Fibroblast of mammary gland (primary cell): ENCODE measurements at regions not wholly inside any gene's neighbourhood (a gene's known extent, or its start where the extent isn't known, plus 50 kb on each side); places are given as distances from the start of the nearest gene placed in this dataset.
"Not testable (repeated sequence)": the region's sequence is repeated elsewhere in the genome, so short reads cannot be mapped to it uniquely, and the experiment has no call there.

Source experiments
- DNase-seq: peaks from one replicate; pipeline ENCODE4 v3.0.0-alpha.2; 2010; ENCODE audit warnings: low read depth
- H3K4me3 ChIP-seq: 2 replicates; pipeline ENCODE4 v1.5.1; 2011; ENCODE audit warnings: low read depth, mild to moderate bottlenecking, low read length, moderate library complexity; ENCODE audit not compliant: control insufficient read depth
- CTCF ChIP-seq: conservative IDR thresholded peaks from 2 replicates; pipeline ENCODE4 v1.5.1; 2011; ENCODE audit warnings: low read depth, low read length, inconsistent platforms; ENCODE audit not compliant: control insufficient read depth, insufficient read depth

DNA sequence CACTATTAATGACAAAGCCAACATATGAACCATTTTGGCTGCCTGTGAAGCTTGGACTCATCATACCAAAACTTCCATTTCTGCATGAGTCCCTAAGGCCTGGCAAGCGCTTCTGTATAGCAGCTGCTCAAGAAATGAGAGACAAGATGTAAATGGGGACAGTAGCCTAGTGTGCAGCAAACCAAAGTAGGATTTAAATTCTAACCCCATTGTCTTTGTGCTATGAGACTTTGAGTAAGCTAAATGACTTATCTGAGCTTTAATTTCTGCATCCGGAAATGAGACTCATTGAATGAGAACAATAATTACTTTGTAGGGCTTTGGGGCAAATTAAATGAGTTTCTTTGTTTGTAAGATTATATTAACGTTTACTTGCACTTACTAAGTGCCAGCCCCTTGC is 536.4 kb upstream of the CDH7 start:
- H3K4me3 ChIP-seq = no peak overlapping the region
- TF ChIP-seq CTCF = no peak
- DNase-seq = no peak

GRCh38 chr18:65206551-65207260 is 544.1 kb upstream of the CDH7 start:
- TF ChIP-seq CTCF = no peak
- DNase-seq = no peak

DNA sequence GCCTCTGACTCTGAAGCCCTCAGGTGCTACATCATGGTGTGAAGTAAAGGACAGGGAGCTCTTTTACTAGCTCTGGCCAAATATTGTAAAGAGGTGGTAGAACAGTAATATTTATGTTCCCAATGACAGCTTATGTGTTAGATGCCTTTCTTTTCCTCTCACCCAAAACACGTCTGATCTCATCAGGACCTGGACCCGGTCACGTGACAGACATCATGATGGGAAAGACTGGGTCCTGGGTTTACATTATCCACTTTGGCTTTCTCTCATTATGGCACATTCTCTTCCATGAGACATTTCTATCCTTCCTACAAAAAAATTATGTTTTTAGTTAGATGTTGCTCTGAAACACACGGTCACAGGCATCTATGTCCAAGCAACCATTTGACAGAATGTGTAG is 548.7 kb upstream of the CDH7 start:
- no peak for TF ChIP-seq CTCF
- no peak overlapping the region for H3K4me3 ChIP-seq
- DNase-seq = no peak

More at GRCh38 chr18:65206551-65207260, 544.1 kb upstream of the CDH7 start:
- H3K4me3 ChIP-seq = no peak overlapping the region

DNA sequence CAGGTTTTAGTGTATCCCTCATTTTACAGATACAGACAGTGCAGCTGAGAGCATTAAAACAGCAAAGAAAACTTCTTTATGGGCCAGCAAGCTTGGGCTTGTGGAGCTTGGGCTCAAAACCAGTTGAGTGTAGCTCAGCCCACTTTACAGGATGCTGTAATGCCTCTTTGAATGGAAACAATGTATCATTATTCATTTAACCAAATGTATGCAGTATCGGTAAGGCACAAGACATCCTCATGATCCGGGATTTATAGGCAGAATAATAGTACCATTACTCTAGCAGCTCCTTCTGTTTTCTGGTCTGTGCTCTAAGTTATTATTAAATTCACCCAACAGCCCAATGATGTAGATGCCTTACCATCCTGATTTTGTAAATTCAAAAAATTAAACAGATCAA is 575.1 kb upstream of the CDH7 start:
- DNase-seq = no peak
- H3K4me3 ChIP-seq = no peak overlapping the region
- no peak for TF ChIP-seq CTCF

GRCh38 chr18:65162086-65162485 is 588.7 kb upstream of the CDH7 start:
- not testable (repeated sequence) for H3K4me3 ChIP-seq, DNase-seq

GRCh38 chr18:65146482-65147021 is 604.3 kb upstream of the CDH7 start:
- no peak for DNase-seq
- no peak overlapping the region for H3K4me3 ChIP-seq
- TF ChIP-seq CTCF = no peak

DNA sequence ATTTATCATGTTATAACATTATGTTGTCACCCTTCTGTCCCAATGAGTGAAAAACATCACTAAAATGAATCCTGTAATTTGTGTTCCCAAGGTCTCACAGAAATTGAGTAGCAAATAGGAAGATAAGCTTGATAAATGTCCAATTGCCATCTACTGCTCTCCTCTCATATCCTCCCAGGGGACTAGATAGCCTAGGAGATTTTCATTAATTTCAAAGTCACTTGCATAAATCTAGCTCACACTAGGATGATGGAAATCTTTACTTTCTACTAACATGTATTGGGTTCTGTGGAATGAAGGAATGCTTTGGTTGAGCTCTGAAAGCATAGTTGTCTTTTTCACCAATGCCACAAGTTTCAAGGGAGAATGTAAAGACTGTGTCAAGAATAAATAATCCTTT is 605.5 kb upstream of the CDH7 start:
- DNase-seq = no peak
- TF ChIP-seq CTCF = no peak
- H3K4me3 ChIP-seq = no peak overlapping the region
